CD4-positive, alpha-beta T cell treated with Interferon alpha-2 for 1 hour (primary cell): ENCODE measurements at regions not wholly inside any gene's neighbourhood (a gene's known extent, or its start where the extent isn't known, plus 50 kb on each side); places are given as distances from the start of the nearest gene placed in this dataset.

Experiments used
- DNase-seq, 2 donors: peaks; one replicate each; pipeline ENCODE4 v3.0.0-alpha.2; 2020 to 2022

GRCh38 chr2:225131898-225132297 lies 89.6 kb upstream of the DOCK10 start:
- no peak for DNase-seq

GRCh38 chr2:225130093-225130492 lies 87.8 kb upstream of the DOCK10 start:
- no peak for DNase-seq

- DNase-seq, result no peak
These were observed 82.2 kb upstream of the DOCK10 start for GRCh38 chr2:225124311-225125017.

- DNase-seq, result peak in 1 of 2 donors; percentile 46
These were observed 80.6 kb upstream of the DOCK10 start for GRCh38 chr2:225122583-225123486.

- DNase-seq, result no peak
These were observed 79.7 kb upstream of the DOCK10 start for GRCh38 chr2:225122007-225122406.

- DNase-seq, result no peak
These were observed 77.9 kb upstream of the DOCK10 start for GRCh38 chr2:225120186-225120585.

GRCh38 chr2:225117051-225117716 lies 74.9 kb upstream of the DOCK10 start:
- DNase-seq, result peak; percentile 3 to 15

- DNase-seq, result no peak
These were observed 72.6 kb upstream of the DOCK10 start for GRCh38 chr2:225114786-225115323.

- no peak for DNase-seq
These were observed 71.2 kb upstream of the DOCK10 start for GRCh38 chr2:225113371-225114015.

- DNase-seq, result peak; percentile 2 to 11
These were observed 70.3 kb upstream of the DOCK10 start for GRCh38 chr2:225112362-225113126.

- no peak for DNase-seq
These were observed 66.5 kb upstream of the DOCK10 start for GRCh38 chr2:225108805-225109204.

- no peak for DNase-seq
These were observed 62.7 kb upstream of the DOCK10 start for GRCh38 chr2:225104971-225105370.

GRCh38 chr2:225104321-225104720 lies 62.1 kb upstream of the DOCK10 start:
- DNase-seq, result no peak

GRCh38 chr2:225103737-225104141 lies 61.5 kb upstream of the DOCK10 start:
- no peak for DNase-seq

- no peak for DNase-seq
These were observed 58.6 kb upstream of the DOCK10 start for GRCh38 chr2:225100856-225101294.

GRCh38 chr2:225100269-225100668 lies 58.0 kb upstream of the DOCK10 start:
- DNase-seq, result no peak

- DNase-seq, result no peak
These were observed 54.8 kb upstream of the DOCK10 start for GRCh38 chr2:225097035-225097434.
